H1 (cell line): ENCODE measurements at regions not wholly inside any gene's neighbourhood (a gene's known extent, or its start where the extent isn't known, plus 50 kb on each side); places are given as distances from the start of the nearest gene placed in this dataset.

Experiments used
- CHD7 ChIP-seq: fragments of 300-600 bp; sonication (generic); IDR thresholded peaks from 2 replicates; pipeline ENCODE4 v1.7.1; 2012; ENCODE audit warnings: low read length, moderate library complexity, mild to moderate bottlenecking, inconsistent platforms; ENCODE audit not compliant: insufficient replicate concordance
- FOSL1 ChIP-seq: IDR thresholded peaks from 2 replicates; pipeline ENCODE4 v1.6.1; 2011; ENCODE audit warnings: mild to moderate bottlenecking, low read depth, low read length, moderate library complexity; ENCODE audit not compliant: insufficient read depth
- GTF2F1 ChIP-seq: IDR thresholded peaks from 2 replicates; pipeline ENCODE4 v1.6.1; 2012; ENCODE audit warnings: low read depth, low read length, improper control_type of control experiment, borderline replicate concordance
- KDM4A ChIP-seq: IDR thresholded peaks from one replicate; pipeline ENCODE4 v1.7.1; 2012; ENCODE audit warnings: low read depth, mild to moderate bottlenecking, moderate library complexity, low read length, inconsistent platforms; ENCODE audit not compliant: severe bottlenecking
- KDM5A ChIP-seq: fragments of 200-600 bp; IDR thresholded peaks from 2 replicates; pipeline ENCODE4 v1.7.1; 2012; ENCODE audit warnings: mild to moderate bottlenecking, low read length, inconsistent platforms, mixed read lengths
- RAD21 ChIP-seq, 2 experiments: IDR thresholded peaks in 1 of 2; conservative IDR thresholded peaks in 1 of 2; 2 replicates each; pipeline ENCODE4 v1.6.1; 2011; ENCODE audit warnings: low read depth in 2 of 2, low read length in 2 of 2, improper control_type of control experiment in 1 of 2, inconsistent platforms in 1 of 2, mild to moderate bottlenecking in 1 of 2, moderate library complexity in 1 of 2
- RFX5 ChIP-seq: IDR thresholded peaks from 2 replicates; pipeline ENCODE4 v1.6.1; 2011; ENCODE audit warnings: low read depth, low read length, improper control_type of control experiment, borderline replicate concordance
- TF ChIP-seq, protein P1 (sequence below): IDR thresholded peaks from 2 replicates; pipeline ENCODE4 v1.6.1; 2012; ENCODE audit warnings: low read length, inconsistent platforms

DNA sequence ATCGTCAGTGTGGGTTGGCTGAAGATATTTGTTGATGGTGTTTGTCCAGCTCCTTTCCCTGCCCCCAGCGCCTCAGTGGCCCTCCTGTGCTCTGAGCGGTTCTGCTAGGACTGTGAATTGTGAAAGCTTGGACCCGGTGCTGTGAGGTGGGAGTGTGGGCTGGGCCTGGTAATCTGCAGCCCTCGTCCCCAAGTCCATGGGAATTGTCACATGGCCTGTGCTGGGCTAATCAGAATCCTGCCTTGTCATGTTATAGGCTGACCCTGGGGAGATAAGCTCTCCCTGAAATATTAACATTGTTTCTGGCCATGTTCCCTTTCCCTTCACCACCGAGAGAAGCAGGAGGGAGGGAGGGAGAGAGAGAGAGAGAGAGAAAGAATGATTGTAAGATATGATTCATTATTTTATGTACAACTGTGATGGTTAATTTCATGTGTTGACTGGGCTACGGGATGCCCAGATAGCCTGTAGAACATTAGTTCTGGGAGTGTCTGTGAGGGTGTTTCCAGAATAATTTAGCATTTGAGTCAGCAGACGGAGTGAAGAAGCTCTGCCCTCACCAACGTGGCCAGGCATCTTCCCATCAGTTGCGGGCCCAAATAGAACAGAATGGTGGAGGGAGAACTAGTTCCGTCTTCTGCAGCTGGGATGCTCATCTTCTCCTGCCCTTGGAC, 62.4 kb downstream of the TFAP2C start (continued):
- no peak for TF ChIP-seq CHD7
- TF ChIP-seq, protein P1, sequence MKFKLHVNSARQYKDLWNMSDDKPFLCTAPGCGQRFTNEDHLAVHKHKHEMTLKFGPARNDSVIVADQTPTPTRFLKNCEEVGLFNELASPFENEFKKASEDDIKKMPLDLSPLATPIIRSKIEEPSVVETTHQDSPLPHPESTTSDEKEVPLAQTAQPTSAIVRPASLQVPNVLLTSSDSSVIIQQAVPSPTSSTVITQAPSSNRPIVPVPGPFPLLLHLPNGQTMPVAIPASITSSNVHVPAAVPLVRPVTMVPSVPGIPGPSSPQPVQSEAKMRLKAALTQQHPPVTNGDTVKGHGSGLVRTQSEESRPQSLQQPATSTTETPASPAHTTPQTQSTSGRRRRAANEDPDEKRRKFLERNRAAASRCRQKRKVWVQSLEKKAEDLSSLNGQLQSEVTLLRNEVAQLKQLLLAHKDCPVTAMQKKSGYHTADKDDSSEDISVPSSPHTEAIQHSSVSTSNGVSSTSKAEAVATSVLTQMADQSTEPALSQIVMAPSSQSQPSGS, result no peak
- TF ChIP-seq RAD21 (IDR thresholded peaks at IDR 0.05 in 1 of 2, conservative IDR thresholded peaks at IDR 0.05 in 1 of 2; ENCODE audit: low read depth in 2 of 2, low read length in 2 of 2), result no peak
- no peak for TF ChIP-seq KDM5A
- no peak for TF ChIP-seq KDM4A
- no peak for TF ChIP-seq GTF2F1
- no peak for TF ChIP-seq FOSL1
- TF ChIP-seq RFX5, result no peak
